CD14-positive monocyte (primary cell): ENCODE measurements at regions not wholly inside any gene's neighbourhood (a gene's known extent, or its start where the extent isn't known, plus 50 kb on each side); places are given as distances from the start of the nearest gene placed in this dataset.

ENCODE experiments used
- DNase-seq, 3 donors: peaks; one replicate each; pipeline ENCODE4 v3.0.0-alpha.2; 2011 to 2022
- H2AFZ ChIP-seq: 2 replicates; pipeline ENCODE4 v1.6.0; 2012; ENCODE audit warnings: mild to moderate bottlenecking, low read depth, low read length, inconsistent platforms; ENCODE audit not compliant: insufficient read depth, poor library complexity, severe bottlenecking
- H3K27ac ChIP-seq, 2 donors: 1 replicate in 1 of 2; 2 replicates in 1 of 2; pipeline ENCODE4 v1.5.1; 2012 to 2013; ENCODE audit warnings: low read length in 2 of 2, control low read depth in 1 of 2, inconsistent platforms in 1 of 2, low read depth in 1 of 2, mild to moderate bottlenecking in 1 of 2
- H3K27me3 ChIP-seq, 2 donors: one replicate each; pipeline versions ENCODE4 v1.6.0 to v1.6.1; 2011 to 2013; ENCODE audit warnings: low read length in 2 of 2; ENCODE audit not compliant: control insufficient read depth in 2 of 2, insufficient read depth in 2 of 2
- H3K36me3 ChIP-seq, 2 donors: replicated peaks in 1 of 2; 1 replicate in 1 of 2; 2 replicates in 1 of 2; pipeline versions ENCODE4 v1.5.1 to v1.6.1; 2012 to 2013; ENCODE audit warnings: low read length in 2 of 2, control low read depth in 1 of 2, inconsistent platforms in 1 of 2, mild to moderate bottlenecking in 1 of 2; ENCODE audit not compliant: insufficient read depth in 2 of 2, control insufficient read depth in 1 of 2
- H3K4me1 ChIP-seq, 2 donors: 1 replicate in 1 of 2; 2 replicates in 1 of 2; pipeline versions ENCODE4 v1.5.1 to v1.6.1; 2012 to 2013; ENCODE audit warnings: low read length in 2 of 2, control low read depth in 1 of 2, inconsistent platforms in 1 of 2, mild to moderate bottlenecking in 1 of 2, moderate library complexity in 1 of 2; ENCODE audit not compliant: insufficient read depth in 2 of 2, control insufficient read depth in 1 of 2
- H3K4me2 ChIP-seq: replicated peaks from 2 replicates; pipeline ENCODE3; 2012; ENCODE audit warnings: low read length, moderate library complexity, mild to moderate bottlenecking; ENCODE audit not compliant: poor library complexity, severe bottlenecking; ENCODE audit errors: extremely low read depth
- H3K4me3 ChIP-seq, 3 experiments: fragments of 200-600 bp in 1 of 3; sonication (generic) in 1 of 3; replicated peaks in 1 of 3; 1 replicate in 2 of 3; 2 replicates in 1 of 3; pipeline ENCODE4 v1.5.1; 2011 to 2013; ENCODE audit warnings: low read length in 3 of 3, mild to moderate bottlenecking in 3 of 3, control low read depth in 2 of 3, low read depth in 2 of 3, inconsistent platforms in 1 of 3, moderate library complexity in 1 of 3
- H3K79me2 ChIP-seq: 2 replicates; pipeline ENCODE4 v1.6.0; 2012; ENCODE audit warnings: mild to moderate bottlenecking, control low read depth, inconsistent platforms, low read length, moderate library complexity; ENCODE audit not compliant: insufficient read depth
- H3K9ac ChIP-seq: 2 replicates; pipeline ENCODE4 v1.6.0; 2017; ENCODE audit warnings: low read length, mild to moderate bottlenecking; ENCODE audit not compliant: insufficient read depth, poor library complexity, severe bottlenecking
- H3K9me3 ChIP-seq, 2 donors: replicated peaks in 1 of 2; 1 replicate in 1 of 2; 2 replicates in 1 of 2; pipeline versions ENCODE4 v1.5.1 to v1.6.1; 2012 to 2013; ENCODE audit warnings: low read length in 2 of 2, control low read depth in 1 of 2; ENCODE audit not compliant: control insufficient read depth in 1 of 2, insufficient read depth in 1 of 2
- H4K20me1 ChIP-seq: 2 replicates; pipeline ENCODE4 v1.6.0; 2012; ENCODE audit warnings: mild to moderate bottlenecking, low read length, control low read depth, moderate library complexity; ENCODE audit not compliant: insufficient read depth
- H3K27ac Mint-ChIP-seq, 7 donors: one replicate each; pipeline ENCODE4 v1.8.0; 2020; ENCODE audit warnings: mild to moderate bottlenecking in 7 of 7, mixed read lengths in 7 of 7, moderate library complexity in 6 of 7, inconsistent platforms in 2 of 7
- H3K27me3 Mint-ChIP-seq, 3 donors: one replicate each; pipeline ENCODE4 v1.8.0; 2021 to 2022; ENCODE audit warnings: low read depth in 3 of 3, mild to moderate bottlenecking in 3 of 3, mixed read lengths in 3 of 3, moderate library complexity in 3 of 3, inconsistent platforms in 1 of 3
- H3K36me3 Mint-ChIP-seq, 2 donors: one replicate each; pipeline ENCODE4 v1.8.0; 2020; ENCODE audit warnings: mixed read lengths in 2 of 2, inconsistent platforms in 1 of 2, mild to moderate bottlenecking in 1 of 2
- H3K4me1 Mint-ChIP-seq: one replicate; pipeline ENCODE4 v1.8.0; 2020; ENCODE audit warnings: mild to moderate bottlenecking, mixed read lengths
- H3K4me3 Mint-ChIP-seq, 2 donors: one replicate each; pipeline ENCODE4 v1.8.0; 2020; ENCODE audit warnings: mild to moderate bottlenecking in 2 of 2, mixed read lengths in 2 of 2, moderate library complexity in 1 of 2
- H3K9me3 Mint-ChIP-seq, 7 donors: one replicate each; pipeline ENCODE4 v1.8.0; 2020 to 2022; ENCODE audit warnings: mixed read lengths in 7 of 7, mild to moderate bottlenecking in 6 of 7, moderate library complexity in 6 of 7, inconsistent platforms in 2 of 7
- WGBS: methylation state at CpG from one replicate; pipeline ENCODE4 v1.1.5; 2013; ENCODE audit warnings: missing lambda C conversion rate; ENCODE audit not compliant: insufficient coverage; 5-methylcytosine and 5-hydroxymethylcytosine counted together
- intact Hi-C, 2 donors: fragments of 100-400 bp; cut with micrococcal nuclease; formaldehyde crosslinking; loops; one replicate each; pipeline versions ENCODE4 v1.15.0 to v1.15.1; 2023
- TF ChIP-seq, protein P1 (sequence below): fragments of 200-600 bp; IDR thresholded peaks from one replicate; pipeline ENCODE4 v1.8.0; 2022; ENCODE audit warnings: antibody characterized with exemption, mild to moderate bottlenecking

GRCh38 chr19:28815257-28815656 lies 397.7 kb downstream of the UQCRFS1 start:
- Mint-ChIP-seq H3K9me3 (peaks cover 0 to 8% (median 3%) of the 10 kb centered on the region in 7 donors), H3K4me1 (no peaks in the 10 kb centered on the region), H3K36me3 (no peaks in the 10 kb centered on the region), H3K4me3 (no peak overlapping the region), H3K27ac (no peak overlapping the region), H3K27me3 (peaks cover 0 to 3% (median 0%) of the 10 kb centered on the region in 3 donors)
- Histone ChIP-seq H3K27me3 (no peaks in the 10 kb centered on the region), H3K27ac (no peak overlapping the region), H3K9me3 (no peaks in the 10 kb centered on the region), H3K79me2 (no peaks in the 10 kb centered on the region), H3K9ac (no peak overlapping the region), H3K4me1 (no peaks in the 10 kb centered on the region), H2AFZ (no peak overlapping the region), H3K4me3 (no peak overlapping the region), H3K36me3 (no peaks in the 10 kb centered on the region), H3K4me2 (no peak overlapping the region), H4K20me1 (no peaks in the 10 kb centered on the region)
- no peak for DNase-seq
- TF ChIP-seq, protein P1, sequence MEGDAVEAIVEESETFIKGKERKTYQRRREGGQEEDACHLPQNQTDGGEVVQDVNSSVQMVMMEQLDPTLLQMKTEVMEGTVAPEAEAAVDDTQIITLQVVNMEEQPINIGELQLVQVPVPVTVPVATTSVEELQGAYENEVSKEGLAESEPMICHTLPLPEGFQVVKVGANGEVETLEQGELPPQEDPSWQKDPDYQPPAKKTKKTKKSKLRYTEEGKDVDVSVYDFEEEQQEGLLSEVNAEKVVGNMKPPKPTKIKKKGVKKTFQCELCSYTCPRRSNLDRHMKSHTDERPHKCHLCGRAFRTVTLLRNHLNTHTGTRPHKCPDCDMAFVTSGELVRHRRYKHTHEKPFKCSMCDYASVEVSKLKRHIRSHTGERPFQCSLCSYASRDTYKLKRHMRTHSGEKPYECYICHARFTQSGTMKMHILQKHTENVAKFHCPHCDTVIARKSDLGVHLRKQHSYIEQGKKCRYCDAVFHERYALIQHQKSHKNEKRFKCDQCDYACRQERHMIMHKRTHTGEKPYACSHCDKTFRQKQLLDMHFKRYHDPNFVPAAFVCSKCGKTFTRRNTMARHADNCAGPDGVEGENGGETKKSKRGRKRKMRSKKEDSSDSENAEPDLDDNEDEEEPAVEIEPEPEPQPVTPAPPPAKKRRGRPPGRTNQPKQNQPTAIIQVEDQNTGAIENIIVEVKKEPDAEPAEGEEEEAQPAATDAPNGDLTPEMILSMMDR = no peak
- 65% methylated on average over 2 of the region's 2 CpGs for WGBS
- intact Hi-C loops = no loop called here

- Histone ChIP-seq H3K4me1 (no peaks in the 10 kb centered on the region), H3K4me2 (peak overlapping the region; percentile 29), H3K79me2 (no peaks in the 10 kb centered on the region), H3K9ac (no peak overlapping the region), H2AFZ (no peak overlapping the region), H3K4me3 (no peak overlapping the region), H3K27me3 (peaks cover 15 to 20% of the 10 kb centered on the region in 2 donors), H3K9me3 (peaks cover 4 to 27% of the 10 kb centered on the region in 2 donors), H3K36me3 (no peaks in the 10 kb centered on the region), H3K27ac (no peak overlapping the region), H4K20me1 (no peaks in the 10 kb centered on the region)
- intact Hi-C loops = no loop called here
- Mint-ChIP-seq H3K9me3 (peaks cover 1 to 18% (median 9%) of the 10 kb centered on the region in 7 donors), H3K4me3 (peak overlapping the region in 1 of 2 donors; percentile 81), H3K36me3 (no peaks in the 10 kb centered on the region), H3K27me3 (peaks cover 19 to 34% (median 21%) of the 10 kb centered on the region in 3 donors), H3K4me1 (no peaks in the 10 kb centered on the region), H3K27ac (no peak overlapping the region)
- no peak for DNase-seq
- TF ChIP-seq, protein P1 = no peak
- WGBS = no CpG with 5 or more reads among the region's 3 CpGs
Observed at GRCh38 chr19:28794301-28794700, 418.6 kb downstream of the UQCRFS1 start.
